ENCODE measurements at regions not wholly inside any gene's neighbourhood (a gene's known extent, or its start where the extent isn't known, plus 50 kb on each side); places are given as distances from the start of the nearest gene placed in this dataset.

DNA sequence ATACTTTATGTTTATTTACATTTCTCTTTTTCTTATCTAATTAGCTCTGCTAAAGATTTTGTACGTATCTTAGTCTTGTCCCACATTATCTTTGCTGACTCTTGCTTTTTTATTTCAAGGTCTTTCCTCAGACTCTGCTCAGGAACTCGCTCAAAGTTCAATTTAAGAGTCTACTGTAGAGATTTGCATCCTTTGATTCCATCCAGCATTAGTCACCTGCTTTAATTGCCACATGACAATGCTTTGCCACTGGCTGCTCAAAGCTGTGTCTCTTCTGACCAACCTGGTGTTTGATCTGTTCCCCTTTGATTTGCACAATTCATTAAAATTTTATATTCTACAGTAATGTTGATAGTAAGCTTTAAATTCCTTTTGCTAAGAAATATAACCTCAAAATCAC lies 157.9 kb upstream of the FREM2 start:
- Histone ChIP-seq H3K4me2 (no peak overlapping the region), H3K79me2 (ENCODE audit: insufficient read depth) (no peaks in the 10 kb centered on the region), H3K4me1 (ENCODE audit: control insufficient read depth in 1 of 2, insufficient read depth in 2 of 2, low read depth in 1 of 2, low read length in 1 of 2) (no peaks in the 10 kb centered on the region), H3K36me3 (replicated peaks in 1 of 2; ENCODE audit: control insufficient read depth in 1 of 2, insufficient read depth in 2 of 2, low read length in 1 of 2) (no peaks in the 10 kb centered on the region), H3K27me3 (ENCODE audit: insufficient read depth) (no peaks in the 10 kb centered on the region), H3K27ac (ENCODE audit: low read depth in 2 of 2, low read length in 1 of 2) (no peak overlapping the region), H4K20me1 (ENCODE audit: insufficient read depth) (no peaks in the 10 kb centered on the region), H2AFZ (ENCODE audit: low read depth) (no peak overlapping the region), H3K9me3 (no peaks in the 10 kb centered on the region), H3K9ac (no peak overlapping the region), H3K4me3 (ENCODE audit: low read depth in 2 of 2, low read length in 1 of 2) (no peak overlapping the region), H3K9me2 (no peaks in the 10 kb centered on the region), H3F3A (replicated peaks; ENCODE audit: insufficient read depth) (no peaks in the 10 kb centered on the region)
- POLR2A ChIA-PET = no interaction called here
- CTCF ChIA-PET = interaction anchor here (0.6 to 1.3 kb wide), 2 partner anchors 12 to 146 kb away, joined by 3 read pairs; no protein-coding TSS in a partner anchor
- TF ChIP-seq MEF2A (IDR thresholded peaks at IDR 0.05; ENCODE audit: borderline replicate concordance, low read depth) = no peak
- TF ChIP-seq, protein P1, sequence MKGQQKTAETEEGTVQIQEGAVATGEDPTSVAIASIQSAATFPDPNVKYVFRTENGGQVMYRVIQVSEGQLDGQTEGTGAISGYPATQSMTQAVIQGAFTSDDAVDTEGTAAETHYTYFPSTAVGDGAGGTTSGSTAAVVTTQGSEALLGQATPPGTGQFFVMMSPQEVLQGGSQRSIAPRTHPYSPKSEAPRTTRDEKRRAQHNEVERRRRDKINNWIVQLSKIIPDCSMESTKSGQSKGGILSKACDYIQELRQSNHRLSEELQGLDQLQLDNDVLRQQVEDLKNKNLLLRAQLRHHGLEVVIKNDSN (IDR thresholded peaks at IDR 0.05; ENCODE audit: borderline replicate concordance, low read depth) = no peak
- TF ChIP-seq RFX5 (IDR thresholded peaks at IDR 0.05; ENCODE audit: low read length) = no peak
- TF ChIP-seq, protein P2, sequence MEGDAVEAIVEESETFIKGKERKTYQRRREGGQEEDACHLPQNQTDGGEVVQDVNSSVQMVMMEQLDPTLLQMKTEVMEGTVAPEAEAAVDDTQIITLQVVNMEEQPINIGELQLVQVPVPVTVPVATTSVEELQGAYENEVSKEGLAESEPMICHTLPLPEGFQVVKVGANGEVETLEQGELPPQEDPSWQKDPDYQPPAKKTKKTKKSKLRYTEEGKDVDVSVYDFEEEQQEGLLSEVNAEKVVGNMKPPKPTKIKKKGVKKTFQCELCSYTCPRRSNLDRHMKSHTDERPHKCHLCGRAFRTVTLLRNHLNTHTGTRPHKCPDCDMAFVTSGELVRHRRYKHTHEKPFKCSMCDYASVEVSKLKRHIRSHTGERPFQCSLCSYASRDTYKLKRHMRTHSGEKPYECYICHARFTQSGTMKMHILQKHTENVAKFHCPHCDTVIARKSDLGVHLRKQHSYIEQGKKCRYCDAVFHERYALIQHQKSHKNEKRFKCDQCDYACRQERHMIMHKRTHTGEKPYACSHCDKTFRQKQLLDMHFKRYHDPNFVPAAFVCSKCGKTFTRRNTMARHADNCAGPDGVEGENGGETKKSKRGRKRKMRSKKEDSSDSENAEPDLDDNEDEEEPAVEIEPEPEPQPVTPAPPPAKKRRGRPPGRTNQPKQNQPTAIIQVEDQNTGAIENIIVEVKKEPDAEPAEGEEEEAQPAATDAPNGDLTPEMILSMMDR (IDR thresholded peaks at IDR 0.05) = no peak
- no peak for TF ChIP-seq JUND (IDR thresholded peaks at IDR 0.05)
- no peak for TF ChIP-seq EP300 (IDR thresholded peaks at IDR 0.05; ENCODE audit: borderline replicate concordance in 1 of 2, low read depth in 1 of 2, low read length in 1 of 2)
- TF ChIP-seq YY1 (IDR thresholded peaks at IDR 0.05; ENCODE audit: low read depth) = no peak
- no peak for TF ChIP-seq NRF1 (IDR thresholded peaks at IDR 0.05; ENCODE audit: low read depth, low read length)
- no peak for TF ChIP-seq TAF1 (IDR thresholded peaks at IDR 0.05; ENCODE audit: borderline replicate concordance, low read depth, low read length)
- TF ChIP-seq, protein P3, sequence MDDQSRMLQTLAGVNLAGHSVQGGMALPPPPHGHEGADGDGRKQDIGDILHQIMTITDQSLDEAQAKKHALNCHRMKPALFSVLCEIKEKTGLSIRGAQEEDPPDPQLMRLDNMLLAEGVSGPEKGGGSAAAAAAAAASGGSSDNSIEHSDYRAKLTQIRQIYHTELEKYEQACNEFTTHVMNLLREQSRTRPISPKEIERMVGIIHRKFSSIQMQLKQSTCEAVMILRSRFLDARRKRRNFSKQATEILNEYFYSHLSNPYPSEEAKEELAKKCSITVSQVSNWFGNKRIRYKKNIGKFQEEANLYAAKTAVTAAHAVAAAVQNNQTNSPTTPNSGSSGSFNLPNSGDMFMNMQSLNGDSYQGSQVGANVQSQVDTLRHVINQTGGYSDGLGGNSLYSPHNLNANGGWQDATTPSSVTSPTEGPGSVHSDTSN (IDR thresholded peaks at IDR 0.05) = no peak
- TF ChIP-seq, protein P4, sequence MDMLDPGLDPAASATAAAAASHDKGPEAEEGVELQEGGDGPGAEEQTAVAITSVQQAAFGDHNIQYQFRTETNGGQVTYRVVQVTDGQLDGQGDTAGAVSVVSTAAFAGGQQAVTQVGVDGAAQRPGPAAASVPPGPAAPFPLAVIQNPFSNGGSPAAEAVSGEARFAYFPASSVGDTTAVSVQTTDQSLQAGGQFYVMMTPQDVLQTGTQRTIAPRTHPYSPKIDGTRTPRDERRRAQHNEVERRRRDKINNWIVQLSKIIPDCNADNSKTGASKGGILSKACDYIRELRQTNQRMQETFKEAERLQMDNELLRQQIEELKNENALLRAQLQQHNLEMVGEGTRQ (IDR thresholded peaks at IDR 0.05; ENCODE audit: borderline replicate concordance, low read depth, low read length) = no peak
- no peak for TF ChIP-seq RXRA (IDR thresholded peaks at IDR 0.05; ENCODE audit: borderline replicate concordance, low read depth)
- no peak for TF ChIP-seq FOXM1 (IDR thresholded peaks at IDR 0.05; ENCODE audit: low read depth)
- TF ChIP-seq TCF12 (IDR thresholded peaks at IDR 0.05) = no peak
- no peak for TF ChIP-seq EZH2phosphoT487 (IDR thresholded peaks at IDR 0.05; ENCODE audit: borderline replicate concordance, low read depth)
- no peak for TF ChIP-seq SMC3 (IDR thresholded peaks at IDR 0.05; ENCODE audit: low read depth, low read length)
- TF ChIP-seq RCOR1 (IDR thresholded peaks at IDR 0.05; ENCODE audit: low read length) = no peak
- TF ChIP-seq, protein P5, sequence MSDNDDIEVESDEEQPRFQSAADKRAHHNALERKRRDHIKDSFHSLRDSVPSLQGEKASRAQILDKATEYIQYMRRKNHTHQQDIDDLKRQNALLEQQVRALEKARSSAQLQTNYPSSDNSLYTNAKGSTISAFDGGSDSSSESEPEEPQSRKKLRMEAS (IDR thresholded peaks at IDR 0.05; ENCODE audit: low read depth) = no peak
- DNase-seq = no peak
- WGBS (ENCODE audit: low lambda C conversion rate) = 0% methylated on average over 2 of the region's 2 CpGs

Measured in SK-N-SH (cell line).